ENCODE measurements at regions not wholly inside any gene's neighbourhood (a gene's known extent, or its start where the extent isn't known, plus 50 kb on each side); places are given as distances from the start of the nearest gene placed in this dataset.

DNA sequence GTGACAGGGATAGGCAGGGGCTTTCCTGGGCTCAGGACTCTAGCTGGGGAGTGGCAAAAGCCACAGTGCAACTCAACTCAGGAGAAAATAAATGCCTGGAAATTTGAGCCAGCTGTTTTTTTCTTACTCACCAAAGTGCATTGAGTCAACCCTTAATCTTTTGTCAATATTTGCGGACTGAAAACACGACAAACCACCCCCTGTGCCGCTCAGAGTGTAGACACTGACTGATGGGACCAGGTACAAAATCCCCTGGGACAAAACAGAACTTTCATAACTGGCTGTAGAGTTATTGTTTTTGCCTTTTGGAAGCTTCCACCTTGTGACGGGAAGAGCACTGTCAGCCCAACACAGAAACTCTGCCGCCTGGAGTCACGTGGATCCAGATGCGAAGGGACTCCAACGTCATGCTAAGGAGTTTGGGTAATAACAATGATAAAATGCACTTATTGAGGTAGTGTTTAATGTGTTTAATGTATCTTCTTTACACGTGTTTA, 164.6 kb downstream of the PLPP3 start:
- DNase-seq: no peak
- Histone ChIP-seq H3K36me3 (no peaks in the 10 kb centered on the region), H3K27me3 (no peaks in the 10 kb centered on the region), H3K4me3 (no peak overlapping the region), H3K9me3 (no peaks in the 10 kb centered on the region), H3K4me1 (peaks cover 3 to 26% (median 5%) of the 10 kb centered on the region in 3 donors), H3K27ac (no peak overlapping the region)
- intact Hi-C loops (cut with DNase I): loop anchor here (10.0 kb wide), 1 partner anchor 140 kb away; no protein-coding TSS in a partner anchor
- TF ChIP-seq, protein P1, sequence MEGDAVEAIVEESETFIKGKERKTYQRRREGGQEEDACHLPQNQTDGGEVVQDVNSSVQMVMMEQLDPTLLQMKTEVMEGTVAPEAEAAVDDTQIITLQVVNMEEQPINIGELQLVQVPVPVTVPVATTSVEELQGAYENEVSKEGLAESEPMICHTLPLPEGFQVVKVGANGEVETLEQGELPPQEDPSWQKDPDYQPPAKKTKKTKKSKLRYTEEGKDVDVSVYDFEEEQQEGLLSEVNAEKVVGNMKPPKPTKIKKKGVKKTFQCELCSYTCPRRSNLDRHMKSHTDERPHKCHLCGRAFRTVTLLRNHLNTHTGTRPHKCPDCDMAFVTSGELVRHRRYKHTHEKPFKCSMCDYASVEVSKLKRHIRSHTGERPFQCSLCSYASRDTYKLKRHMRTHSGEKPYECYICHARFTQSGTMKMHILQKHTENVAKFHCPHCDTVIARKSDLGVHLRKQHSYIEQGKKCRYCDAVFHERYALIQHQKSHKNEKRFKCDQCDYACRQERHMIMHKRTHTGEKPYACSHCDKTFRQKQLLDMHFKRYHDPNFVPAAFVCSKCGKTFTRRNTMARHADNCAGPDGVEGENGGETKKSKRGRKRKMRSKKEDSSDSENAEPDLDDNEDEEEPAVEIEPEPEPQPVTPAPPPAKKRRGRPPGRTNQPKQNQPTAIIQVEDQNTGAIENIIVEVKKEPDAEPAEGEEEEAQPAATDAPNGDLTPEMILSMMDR (IDR thresholded peaks at IDR 0.05): no peak
- TF ChIP-seq POLR2A (IDR thresholded peaks at IDR 0.05): no peak
- 34 to 41% methylated on average over 9 of the region's 9 CpGs for WGBS, 2 donors

DNA sequence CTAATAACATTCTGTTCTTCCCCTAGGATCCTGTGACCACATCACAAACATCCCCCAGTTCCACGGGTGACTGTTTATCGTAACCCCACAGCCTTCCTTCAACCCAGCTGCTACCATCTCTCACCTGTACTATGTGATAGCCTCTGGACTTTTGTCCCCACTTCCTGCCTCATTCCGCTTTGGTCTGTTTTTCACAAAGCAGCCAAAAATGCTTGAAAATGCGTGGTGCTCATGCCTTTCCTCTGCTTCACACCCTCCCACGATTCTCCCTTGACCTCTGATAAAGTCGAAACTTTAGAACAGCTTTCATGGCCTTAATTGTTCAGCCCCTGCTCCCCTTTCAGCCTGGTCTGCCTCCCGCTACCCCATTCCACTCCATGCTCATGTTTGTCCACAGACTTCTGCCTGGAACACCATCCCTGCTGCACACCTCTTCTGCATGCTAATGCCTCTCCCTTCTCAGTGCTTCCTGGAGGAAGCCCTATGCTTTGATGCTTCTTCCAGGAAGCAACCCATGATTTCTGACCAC, 165.6 kb downstream of the PLPP3 start:
- Histone ChIP-seq H3K9me3 (no peaks in the 10 kb centered on the region), H3K27me3 (no peaks in the 10 kb centered on the region), H3K27ac (no peak overlapping the region), H3K4me3 (no peak overlapping the region), H3K36me3 (no peaks in the 10 kb centered on the region), H3K4me1 (peaks cover 3 to 26% (median 5%) of the 10 kb centered on the region in 3 donors)
- intact Hi-C loops (cut with DNase I): loop anchor here (10.0 kb wide), 1 partner anchor 141 kb away; no protein-coding TSS in a partner anchor
- DNase-seq: no peak
- no peak for TF ChIP-seq POLR2A (IDR thresholded peaks at IDR 0.05)
- TF ChIP-seq, protein P1 (IDR thresholded peaks at IDR 0.05): no peak
- 77 to 89% methylated on average over 7 of the region's 7 CpGs for WGBS, 2 donors

DNA sequence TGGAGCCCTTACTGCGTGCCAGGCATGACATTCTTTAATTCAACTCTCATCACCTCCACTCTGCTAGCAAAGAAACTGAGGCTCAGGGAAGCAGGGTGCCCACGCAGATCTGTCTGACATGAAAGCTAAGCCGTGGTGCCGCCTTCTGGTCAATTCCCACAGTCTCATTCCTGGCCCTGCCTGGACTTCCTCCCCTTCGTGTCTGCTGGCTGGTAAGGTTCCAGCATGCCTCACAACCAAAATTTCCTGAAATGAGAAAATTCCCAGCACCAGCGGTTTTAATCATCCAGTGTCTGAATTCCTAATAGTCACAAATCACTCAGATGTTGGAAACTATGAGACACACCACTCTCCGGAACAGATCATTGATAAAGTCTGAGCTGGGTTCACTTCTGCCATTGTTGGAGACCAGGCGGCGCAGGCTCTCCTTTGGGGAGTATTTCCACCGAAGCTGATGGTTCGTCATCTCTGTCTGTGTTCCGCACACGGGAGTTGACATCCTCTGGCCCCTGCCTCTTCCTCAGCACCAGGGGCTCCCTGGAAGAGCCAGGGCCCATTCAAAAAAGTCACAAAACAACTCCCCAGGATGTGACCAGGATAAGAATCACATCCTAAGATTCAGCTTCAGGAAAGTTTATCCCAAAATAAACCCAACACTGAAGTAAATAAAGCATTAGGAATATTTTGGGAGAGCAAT, 167.7 kb downstream of the PLPP3 start:
- no peaks in the 10 kb centered on the region for H3K27me3 ChIP-seq
- H3K4me3 ChIP-seq: no peak overlapping the region
- DNase-seq: no peak
- TF ChIP-seq, protein P1 (IDR thresholded peaks at IDR 0.05): no peak
- no peak for TF ChIP-seq POLR2A (IDR thresholded peaks at IDR 0.05)
- H3K9me3 ChIP-seq: no peaks in the 10 kb centered on the region
- intact Hi-C loops (cut with DNase I): loop anchor here (10.0 kb wide), 1 partner anchor 143 kb away; no protein-coding TSS in a partner anchor
- peak overlapping the region in 1 of 4 donors; percentile 10 for H3K27ac ChIP-seq
- peaks cover 3 to 17% (median 5%) of the 10 kb centered on the region in 3 donors for H3K4me1 ChIP-seq
- 66 to 71% methylated on average over 10 to 12 of the region's 13 CpGs for WGBS, 2 donors
- no peaks in the 10 kb centered on the region for H3K36me3 ChIP-seq

DNA sequence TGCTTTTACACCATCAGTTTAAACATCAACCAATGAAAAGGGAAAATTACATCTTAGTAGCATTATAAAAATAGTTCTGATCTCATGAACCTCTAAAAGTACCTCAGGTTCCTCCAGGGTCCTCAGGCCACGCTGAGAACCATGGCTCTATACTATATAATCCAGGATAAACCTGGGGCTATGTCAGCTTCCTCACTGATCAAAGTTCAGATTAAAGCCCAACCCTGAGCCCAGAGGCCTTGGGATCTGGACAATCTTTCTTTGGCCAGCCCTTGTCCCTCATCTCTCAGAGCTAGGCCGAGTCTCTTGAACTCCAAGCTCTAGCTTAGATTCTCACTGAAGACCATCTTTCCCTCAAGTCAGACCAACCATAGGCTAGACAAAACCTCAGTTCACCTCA, 168.3 kb downstream of the PLPP3 start:
- no peak for DNase-seq
- peak overlapping the region in 1 of 4 donors; percentile 10 for H3K27ac ChIP-seq
- no peaks in the 10 kb centered on the region for H3K36me3 ChIP-seq
- H3K9me3 ChIP-seq: no peaks in the 10 kb centered on the region
- TF ChIP-seq, protein P1 (IDR thresholded peaks at IDR 0.05): no peak
- TF ChIP-seq POLR2A (IDR thresholded peaks at IDR 0.05): no peak
- peaks cover 3 to 17% (median 5%) of the 10 kb centered on the region in 3 donors for H3K4me1 ChIP-seq
- H3K4me3 ChIP-seq: no peak overlapping the region
- no peaks in the 10 kb centered on the region for H3K27me3 ChIP-seq
- WGBS, 2 donors: 84 to 100% methylated on average over 2 of the region's 2 CpGs
- intact Hi-C loops (cut with DNase I): loop anchor here (10.0 kb wide), 1 partner anchor 144 kb away; no protein-coding TSS in a partner anchor

DNA sequence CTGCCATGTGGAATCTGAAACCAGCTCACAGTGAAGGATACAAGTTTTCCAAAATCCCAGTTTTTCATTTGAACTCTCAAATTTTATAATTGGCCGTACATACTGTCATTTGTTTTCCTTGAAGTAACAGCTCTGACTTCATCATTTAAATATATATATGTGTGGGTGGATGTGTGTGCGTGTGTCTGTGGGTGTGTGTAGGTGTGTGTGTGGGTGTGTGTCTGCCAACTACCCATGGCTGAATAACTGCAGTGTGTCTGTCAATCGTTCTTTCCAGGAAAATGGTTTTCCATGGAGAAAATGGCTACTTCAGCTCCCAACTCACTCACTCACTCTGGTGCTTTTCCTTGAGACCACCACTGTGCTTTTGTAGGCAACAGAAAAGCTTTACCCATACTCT, 169.0 kb downstream of the PLPP3 start:
- Histone ChIP-seq H3K4me3 (no peak overlapping the region), H3K27me3 (no peaks in the 10 kb centered on the region), H3K9me3 (no peaks in the 10 kb centered on the region), H3K36me3 (no peaks in the 10 kb centered on the region), H3K4me1 (peaks cover 1 to 15% (median 5%) of the 10 kb centered on the region in 3 donors), H3K27ac (no peak overlapping the region)
- 88 to 89% methylated on average over 3 of the region's 3 CpGs for WGBS, 2 donors
- intact Hi-C loops (cut with DNase I): loop anchor here (10.0 kb wide), 1 partner anchor 144 kb away; no protein-coding TSS in a partner anchor
- TF ChIP-seq, protein P1 (IDR thresholded peaks at IDR 0.05): no peak
- TF ChIP-seq POLR2A (IDR thresholded peaks at IDR 0.05): no peak
- DNase-seq: no peak
